HG02943 (cell line): ENCODE measurements at regions not wholly inside any gene's neighbourhood (a gene's known extent, or its start where the extent isn't known, plus 50 kb on each side); places are given as distances from the start of the nearest gene placed in this dataset.

ENCODE experiments used
- ATAC-seq: cut with Tn5 transposase; IDR thresholded peaks from one replicate; pipeline ENCODE4 v1.9.1; 2021; ENCODE audit warnings: mild to moderate bottlenecking, low read depth, moderate library complexity; ENCODE audit not compliant: unreplicated experiment

DNA sequence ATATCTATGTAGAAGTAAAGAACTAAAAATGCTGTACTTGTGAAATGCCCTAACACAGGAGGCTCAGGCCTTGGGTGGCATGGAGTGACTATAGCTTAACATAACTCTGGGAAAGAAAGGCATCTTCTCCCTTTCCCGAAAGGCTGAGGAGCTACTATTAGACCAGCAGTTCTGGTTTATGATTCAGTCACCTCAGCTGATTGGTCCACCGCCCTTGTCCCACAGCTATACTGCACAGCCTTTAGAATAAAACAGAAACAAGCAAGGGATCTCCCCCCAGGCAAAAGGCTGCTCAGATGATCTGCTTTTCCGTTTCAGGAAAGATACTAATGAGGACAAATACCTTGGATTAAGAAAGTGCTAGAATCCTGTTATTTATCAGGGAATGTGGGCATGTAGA lies 171.3 kb downstream of the SNCA start:
- no peak for ATAC-seq

- ATAC-seq, result no peak
Measured at GRCh38 chr4:89664521-89664920, 172.4 kb downstream of the SNCA start.

- ATAC-seq, result no peak
Measured at GRCh38 chr4:89661173-89661899, 175.6 kb downstream of the SNCA start.

- ATAC-seq, result no peak
Measured at GRCh38 chr4:89660444-89661172, 176.4 kb downstream of the SNCA start.

GRCh38 chr4:89658701-89659024 lies 178.3 kb downstream of the SNCA start:
- no peak for ATAC-seq

DNA sequence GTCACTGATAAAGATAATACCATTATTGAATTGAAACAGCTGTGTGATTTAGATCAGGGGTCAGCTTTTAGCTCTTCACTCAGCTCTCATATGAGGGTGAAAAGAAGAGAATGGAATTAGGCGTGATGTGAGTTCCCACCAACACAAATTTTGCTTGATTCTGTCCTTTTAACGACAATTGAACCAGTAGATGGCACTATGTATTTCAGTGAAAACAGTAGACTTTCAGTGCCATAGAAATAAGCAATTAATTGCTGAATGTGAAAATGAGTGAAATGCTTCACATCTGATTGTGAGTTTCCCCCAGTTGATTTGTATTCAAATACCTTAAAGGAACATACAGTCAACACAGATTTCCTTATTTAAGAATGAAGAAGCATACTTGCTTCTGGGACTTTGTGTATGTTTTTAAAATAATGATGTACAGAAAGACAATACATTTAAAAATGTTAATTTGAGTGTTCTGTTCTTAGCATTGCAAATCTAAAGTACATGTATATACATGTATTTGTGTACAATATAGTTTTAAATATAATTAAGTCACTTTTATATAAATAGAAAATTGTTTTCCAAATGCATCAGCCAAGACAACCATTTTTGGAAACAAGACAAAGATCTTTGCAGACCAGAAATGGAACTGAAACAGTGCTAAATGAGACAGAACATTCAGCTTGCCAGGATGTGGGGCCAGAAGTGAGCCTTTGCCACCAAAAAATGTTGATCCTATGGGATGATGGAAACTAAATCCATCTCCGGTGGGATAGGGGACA lies 178.8 kb downstream of the SNCA start:
- no peak for ATAC-seq

DNA sequence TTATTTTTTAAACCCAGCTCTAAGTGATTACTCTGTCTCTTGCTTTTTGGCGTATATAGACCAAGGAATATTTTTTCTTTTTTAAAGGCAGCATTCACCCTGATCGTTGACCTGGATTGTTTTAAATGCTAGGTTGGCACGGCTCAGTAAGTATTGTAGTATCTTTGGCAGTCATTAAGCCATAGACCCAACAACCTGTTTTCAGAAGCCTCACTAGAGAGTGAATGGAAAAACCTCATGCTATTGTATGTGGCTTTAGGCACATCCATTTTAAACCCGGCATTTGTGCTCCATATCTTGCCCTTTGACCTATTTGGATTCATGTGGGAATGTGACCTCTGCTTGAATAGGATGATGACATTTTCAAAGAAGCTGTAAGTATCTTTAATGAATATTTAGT lies 183.9 kb downstream of the SNCA start:
- ATAC-seq, result no peak

- ATAC-seq, result no peak
Measured at GRCh38 chr4:89645482-89645881, 191.5 kb downstream of the SNCA start.

- ATAC-seq, result no peak
Measured at GRCh38 chr4:89641367-89641687, 195.6 kb downstream of the SNCA start.

GRCh38 chr4:89640620-89641366 lies 196.2 kb downstream of the SNCA start:
- no peak for ATAC-seq

DNA sequence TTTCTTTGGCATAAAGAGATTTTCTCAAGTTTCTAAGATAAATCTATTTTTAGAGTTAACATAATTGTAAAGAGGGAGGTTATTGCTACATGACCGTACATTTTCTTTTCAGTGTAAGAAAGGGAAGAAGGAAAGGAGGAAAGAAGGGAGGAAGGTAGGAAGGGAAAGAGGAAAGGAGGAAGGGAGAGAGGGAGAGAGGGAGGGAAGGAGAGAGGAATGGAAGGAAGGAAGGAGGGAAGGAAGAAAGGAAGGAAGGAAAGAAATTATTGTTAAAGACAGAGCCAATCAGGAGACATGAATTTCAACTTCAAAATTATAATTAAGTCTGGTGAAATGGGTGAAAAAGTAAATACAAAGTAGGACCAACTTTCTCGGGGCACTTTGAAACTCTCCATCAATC lies 197.6 kb downstream of the SNCA start:
- ATAC-seq, result no peak

DNA sequence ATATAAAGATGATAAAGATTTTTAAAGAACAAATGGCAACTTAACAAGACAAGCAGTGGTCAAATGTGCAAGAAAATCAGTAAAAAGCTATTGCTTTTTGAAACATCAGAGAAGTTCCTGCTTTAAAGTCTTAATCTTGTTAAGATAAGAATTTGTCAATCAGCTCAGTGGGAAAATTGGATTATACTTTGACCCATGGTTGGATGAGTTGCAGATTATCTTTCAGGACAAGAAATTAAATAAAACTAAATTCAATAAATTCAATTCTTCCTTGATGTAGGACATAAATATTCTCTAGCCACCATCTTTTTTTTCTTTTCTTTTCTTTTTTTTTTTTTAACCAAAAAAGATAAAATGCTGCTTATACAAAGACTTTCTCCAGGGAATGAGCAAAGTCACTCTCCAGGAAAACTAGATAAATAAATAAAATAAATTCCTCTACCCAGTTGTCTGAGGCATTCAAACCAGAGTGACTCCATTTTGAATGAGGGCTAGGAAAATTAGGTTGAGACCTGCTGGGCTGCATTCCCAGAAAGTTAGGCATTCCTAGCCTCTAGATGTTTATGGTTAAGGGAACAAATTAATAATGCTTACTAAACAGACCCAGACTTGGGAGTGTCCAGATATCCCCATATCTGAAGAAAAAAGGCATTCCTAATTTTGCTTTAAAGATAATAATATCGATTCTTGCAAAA lies 211.2 kb downstream of the SNCA start:
- ATAC-seq, result no peak

DNA sequence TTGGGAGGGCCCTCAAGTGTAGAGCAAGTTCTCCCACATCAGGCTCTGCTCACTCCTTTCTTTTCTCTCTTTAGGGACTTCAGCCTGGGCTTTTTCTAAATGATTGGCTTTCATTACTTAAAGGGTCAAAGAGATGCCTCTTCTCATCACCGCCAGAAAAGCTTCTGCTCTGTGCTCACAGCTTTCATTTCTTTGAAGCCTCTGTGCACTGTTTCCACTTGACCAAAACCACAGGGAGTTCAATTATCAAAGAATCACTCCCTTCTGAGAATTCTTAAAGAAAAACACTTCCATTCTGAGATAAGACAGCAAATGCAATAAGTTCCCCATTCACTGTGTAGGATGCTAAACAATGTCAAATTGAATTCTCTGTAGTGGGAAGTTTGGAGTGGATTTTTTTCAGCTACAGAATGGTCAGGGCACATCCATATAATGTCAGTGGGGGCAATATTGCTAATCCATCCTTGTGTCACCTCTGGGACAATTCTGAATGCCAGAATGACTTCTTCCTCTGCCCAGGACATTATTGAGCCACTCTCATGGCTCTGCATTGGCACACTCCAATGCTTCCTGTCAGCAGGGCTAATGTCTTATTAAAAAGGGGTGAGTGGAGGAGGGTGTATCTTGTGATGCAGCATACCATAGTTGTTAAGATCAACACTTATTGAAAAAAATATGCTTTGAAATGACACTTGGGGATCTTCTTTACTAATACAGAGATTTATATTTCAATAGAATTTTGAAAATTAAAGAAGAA lies 217.6 kb downstream of the SNCA start:
- ATAC-seq, result no peak

DNA sequence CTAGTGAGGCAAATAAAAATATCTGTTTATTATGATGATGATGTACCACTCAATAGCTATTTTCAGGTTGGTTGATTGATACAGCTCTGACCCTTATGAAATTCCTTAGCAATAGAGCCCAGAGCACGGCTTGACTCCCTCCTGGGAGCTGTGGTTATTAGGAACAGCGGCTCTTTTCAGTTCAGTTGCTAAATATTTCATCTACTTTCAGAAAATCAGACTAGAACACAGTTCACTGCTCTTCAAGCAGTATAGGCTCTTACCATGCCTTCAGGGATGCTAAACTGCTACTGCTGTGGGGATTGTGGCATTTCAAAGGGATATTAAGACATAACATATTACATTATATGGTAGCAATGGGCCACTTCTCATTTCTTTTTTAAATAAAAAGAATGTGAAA lies 218.8 kb downstream of the SNCA start:
- no peak for ATAC-seq

DNA sequence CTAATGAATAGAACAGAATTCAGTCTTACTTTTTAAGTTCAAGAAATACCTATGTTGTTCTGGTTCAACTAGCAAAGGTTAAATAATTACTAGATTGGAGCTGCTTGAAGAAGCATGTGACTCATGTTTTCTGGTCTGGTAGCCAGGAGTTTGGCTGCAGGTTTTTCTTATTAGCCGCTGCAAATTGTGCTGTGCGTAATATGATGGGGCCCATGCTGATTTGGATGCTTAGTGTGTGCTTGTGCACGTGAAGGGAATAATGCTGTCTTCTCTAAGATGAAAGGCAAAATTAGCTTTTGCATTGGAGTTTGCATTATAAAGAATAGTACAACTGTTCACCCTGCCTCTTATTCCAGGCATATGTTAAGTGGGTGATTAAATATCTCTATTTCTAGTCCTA lies 219.6 kb downstream of the SNCA start:
- ATAC-seq, result no peak

DNA sequence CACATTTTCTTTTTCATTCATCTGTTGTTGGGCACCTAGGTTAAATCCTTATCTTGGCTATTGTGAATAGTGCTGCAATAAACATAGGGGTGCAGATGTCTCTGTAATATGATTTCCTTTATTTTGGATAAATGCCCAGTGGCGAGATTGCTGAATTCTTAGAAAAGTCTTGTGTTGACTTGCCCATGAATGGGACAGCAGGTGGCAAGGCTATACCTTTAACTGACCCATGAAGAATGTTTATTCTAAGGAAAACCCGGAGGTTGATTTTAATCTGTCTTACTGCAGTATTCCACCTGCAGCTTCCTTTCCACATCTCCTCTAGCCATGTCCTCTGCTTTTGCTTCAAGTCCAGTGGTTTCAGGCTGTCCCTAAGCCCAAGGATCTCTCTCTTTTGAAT lies 220.6 kb downstream of the SNCA start:
- no peak for ATAC-seq

DNA sequence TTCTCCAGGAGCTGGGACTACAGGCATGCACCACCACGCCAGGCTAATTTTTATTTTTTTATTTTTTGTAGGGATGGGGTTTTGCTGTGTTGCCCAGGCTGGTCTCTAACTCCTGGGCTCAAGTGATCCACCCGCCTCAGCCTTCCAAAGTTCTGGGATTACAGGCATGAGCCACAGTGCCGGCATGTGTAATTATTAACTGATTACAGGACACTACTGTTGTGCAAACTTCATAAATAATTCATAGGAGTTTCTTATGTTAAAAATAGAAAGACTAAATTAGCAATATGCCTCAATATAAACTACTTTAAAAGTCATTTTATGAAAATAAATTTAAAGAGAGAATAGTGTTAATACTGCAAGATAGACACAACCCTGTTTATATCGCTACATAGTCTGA lies 221.9 kb downstream of the SNCA start:
- no peak for ATAC-seq

DNA sequence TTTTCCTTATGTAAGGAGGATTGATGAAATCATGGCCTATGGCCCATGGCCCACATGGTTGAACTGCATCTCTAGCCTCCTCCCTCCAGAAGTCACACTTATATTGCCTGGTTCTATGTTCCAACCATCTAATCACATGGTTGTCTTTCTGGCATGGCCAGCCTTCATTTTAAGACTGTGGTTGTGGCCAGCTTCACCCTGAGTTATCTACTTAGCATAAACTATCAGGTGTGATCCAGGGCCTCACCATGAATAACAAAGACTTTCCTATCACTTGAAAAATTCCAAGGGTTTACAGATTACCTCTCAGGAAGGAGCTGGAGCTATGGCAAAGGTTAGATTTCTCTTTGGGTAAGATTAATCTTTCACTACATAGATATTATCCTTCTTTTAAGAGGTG lies 222.8 kb downstream of the SNCA start:
- ATAC-seq, result no peak

DNA sequence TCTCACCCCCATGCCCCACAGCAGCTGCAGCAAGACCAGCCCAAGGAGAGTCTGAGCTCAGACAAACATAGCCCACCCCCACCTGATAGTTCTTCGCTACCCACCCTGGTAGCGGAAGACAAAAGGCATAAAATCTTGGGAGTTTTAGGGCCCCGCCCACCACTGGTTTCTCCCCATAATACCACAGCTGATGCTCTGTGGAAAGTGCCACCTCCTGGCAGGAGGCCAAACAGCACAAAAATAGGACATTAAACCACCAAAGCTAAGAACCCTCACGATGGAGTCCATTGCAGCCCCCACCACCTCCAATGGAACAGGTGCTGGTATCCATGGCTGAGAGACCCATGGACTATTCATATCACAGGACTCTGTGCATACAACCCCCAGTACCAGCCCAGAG lies 226.7 kb downstream of the SNCA start:
- no peak for ATAC-seq

DNA sequence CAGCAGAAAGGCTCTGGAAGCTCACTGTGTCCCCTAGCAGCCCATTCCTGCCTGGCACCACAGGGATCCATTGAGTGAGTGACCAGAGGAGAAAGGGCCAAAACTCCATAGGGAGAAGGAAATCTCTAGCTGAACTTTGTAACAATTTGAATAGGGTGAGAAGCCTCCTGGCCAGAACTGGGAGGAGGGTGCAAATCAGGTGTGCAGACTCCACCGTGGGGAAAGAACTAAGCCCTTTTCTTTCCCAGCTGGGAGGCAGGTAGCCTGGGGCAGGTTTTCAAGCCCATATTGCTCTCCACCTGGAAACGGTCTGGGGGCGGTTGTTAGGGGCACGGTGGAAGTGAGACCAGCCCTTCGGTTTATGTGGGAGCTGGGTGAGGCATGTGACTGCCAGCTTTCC lies 227.2 kb downstream of the SNCA start:
- ATAC-seq, result no peak
